Adrenal gland (tissue), 5 donors: ENCODE measurements at regions not wholly inside any gene's neighbourhood (a gene's known extent, or its start where the extent isn't known, plus 50 kb on each side); places are given as distances from the start of the nearest gene placed in this dataset.

Source experiments
- POLR2A ChIP-seq, 2 donors: fragments of 450-650 bp; IDR thresholded peaks; one replicate each; pipeline ENCODE4 v1.6.1; 2017; ENCODE audit warnings: antibody characterized with exemption in 2 of 2, mild to moderate bottlenecking in 2 of 2, moderate library complexity in 1 of 2
- TF ChIP-seq, protein P1 (sequence below), 6 experiments: fragments of 450-650 bp in 4 of 6; fragments of 200-600 bp in 2 of 6; sonication (generic) in 1 of 6; IDR thresholded peaks; 1 replicate in 5 of 6; 2 replicates in 1 of 6; pipeline versions ENCODE4 v1.5.1 to v1.8.0; 2016 to 2021; ENCODE audit warnings: antibody characterized with exemption in 6 of 6, mild to moderate bottlenecking in 2 of 6, moderate library complexity in 1 of 6
- donor health status: DM: no; HTN: no; CAD: no.

- TF ChIP-seq, protein P1, sequence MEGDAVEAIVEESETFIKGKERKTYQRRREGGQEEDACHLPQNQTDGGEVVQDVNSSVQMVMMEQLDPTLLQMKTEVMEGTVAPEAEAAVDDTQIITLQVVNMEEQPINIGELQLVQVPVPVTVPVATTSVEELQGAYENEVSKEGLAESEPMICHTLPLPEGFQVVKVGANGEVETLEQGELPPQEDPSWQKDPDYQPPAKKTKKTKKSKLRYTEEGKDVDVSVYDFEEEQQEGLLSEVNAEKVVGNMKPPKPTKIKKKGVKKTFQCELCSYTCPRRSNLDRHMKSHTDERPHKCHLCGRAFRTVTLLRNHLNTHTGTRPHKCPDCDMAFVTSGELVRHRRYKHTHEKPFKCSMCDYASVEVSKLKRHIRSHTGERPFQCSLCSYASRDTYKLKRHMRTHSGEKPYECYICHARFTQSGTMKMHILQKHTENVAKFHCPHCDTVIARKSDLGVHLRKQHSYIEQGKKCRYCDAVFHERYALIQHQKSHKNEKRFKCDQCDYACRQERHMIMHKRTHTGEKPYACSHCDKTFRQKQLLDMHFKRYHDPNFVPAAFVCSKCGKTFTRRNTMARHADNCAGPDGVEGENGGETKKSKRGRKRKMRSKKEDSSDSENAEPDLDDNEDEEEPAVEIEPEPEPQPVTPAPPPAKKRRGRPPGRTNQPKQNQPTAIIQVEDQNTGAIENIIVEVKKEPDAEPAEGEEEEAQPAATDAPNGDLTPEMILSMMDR (IDR thresholded peaks at IDR 0.05) = no peak
- no peak for TF ChIP-seq POLR2A (IDR thresholded peaks at IDR 0.05)
These were observed 815.2 kb downstream of the DCDC2C start for GRCh38 chr2:4518596-4518995.
